ENCODE measurements at regions not wholly inside any gene's neighbourhood (a gene's known extent, or its start where the extent isn't known, plus 50 kb on each side); places are given as distances from the start of the nearest gene placed in this dataset.

- no peak for DNase-seq
These were observed 54.7 kb upstream of the DSCAM start for GRCh38 chr21:40901691-40902090.

- no peak for DNase-seq
These were observed 55.3 kb upstream of the DSCAM start for GRCh38 chr21:40902299-40902698.

GRCh38 chr21:40902993-40903392, 56.0 kb upstream of the DSCAM start:
- DNase-seq = no peak

GRCh38 chr21:40905251-40905650, 58.3 kb upstream of the DSCAM start:
- DNase-seq = no peak

- DNase-seq = no peak
These were observed 65.4 kb upstream of the DSCAM start for GRCh38 chr21:40912375-40912774.

- no peak for DNase-seq
These were observed 68.2 kb upstream of the DSCAM start for GRCh38 chr21:40915114-40915513.

GRCh38 chr21:40923407-40923806, 76.4 kb upstream of the DSCAM start:
- DNase-seq = no peak

- DNase-seq = no peak
These were observed 76.9 kb upstream of the DSCAM start for GRCh38 chr21:40923901-40924300.

- DNase-seq = no peak
These were observed 77.7 kb upstream of the DSCAM start for GRCh38 chr21:40924641-40925040.

GRCh38 chr21:40926238-40926637, 79.3 kb upstream of the DSCAM start:
- DNase-seq = no peak

- no peak for DNase-seq
These were observed 82.9 kb upstream of the DSCAM start for GRCh38 chr21:40929833-40930232.

GRCh38 chr21:40931197-40931596, 84.2 kb upstream of the DSCAM start:
- no peak for DNase-seq

GRCh38 chr21:40936178-40936577, 89.2 kb upstream of the DSCAM start:
- DNase-seq = no peak

GRCh38 chr21:40936771-40937261, 89.9 kb upstream of the DSCAM start:
- DNase-seq = no peak

GRCh38 chr21:40938078-40938477, 91.1 kb upstream of the DSCAM start:
- DNase-seq = no peak

- no peak for DNase-seq
These were observed 91.7 kb upstream of the DSCAM start for GRCh38 chr21:40938611-40939010.

- no peak for DNase-seq
These were observed 100.8 kb upstream of the DSCAM start for GRCh38 chr21:40947713-40948112.

GRCh38 chr21:40950970-40951369, 104.0 kb upstream of the DSCAM start:
- no peak for DNase-seq

- DNase-seq = no peak
These were observed 105.8 kb upstream of the DSCAM start for GRCh38 chr21:40952551-40953323.

- DNase-seq = no peak
These were observed 117.7 kb upstream of the DSCAM start for GRCh38 chr21:40964691-40965090.

- DNase-seq = no peak
These were observed 120.8 kb upstream of the DSCAM start for GRCh38 chr21:40967771-40968170.

- no peak for DNase-seq
These were observed 125.2 kb upstream of the DSCAM start for GRCh38 chr21:40972151-40972550.

GRCh38 chr21:40976198-40977109, 129.5 kb upstream of the DSCAM start:
- DNase-seq = no peak

GRCh38 chr21:40985370-40985769, 138.4 kb upstream of the DSCAM start:
- no peak for DNase-seq

All from NCI-H1417 treated with DMSO at 0.1 percent for 48 hours (cell line).